ENCODE measurements at regions not wholly inside any gene's neighbourhood (a gene's known extent, or its start where the extent isn't known, plus 50 kb on each side); places are given as distances from the start of the nearest gene placed in this dataset.

GRCh38 chr3:46080969-46081345 is 53.7 kb upstream of the XCR1 start:
- DNase-seq: no peak
- peaks cover 13 to 15% of the 10 kb centered on the region in 2 experiments for H3K9me3 Mint-ChIP-seq
- H2BK15ac ChIP-seq (ENCODE audit: low read depth, low read length): no peak overlapping the region
- H3K27me3 ChIP-seq (ENCODE audit: insufficient read depth, low read length): no peaks in the 10 kb centered on the region
- no peaks in the 10 kb centered on the region for H4K20me1 ChIP-seq (ENCODE audit: control insufficient read depth, insufficient read depth, insufficient read length)
- no peak overlapping the region for H3T11ph ChIP-seq (ENCODE audit: low read length)
- no CpG with 5 or more reads among the region's 2 CpGs for WGBS (ENCODE audit: extremely low coverage, insufficient read length, low lambda C conversion rate)
- H3K4me3 Mint-ChIP-seq: no peak overlapping the region
- no peaks in the 10 kb centered on the region for H3K79me2 ChIP-seq (ENCODE audit: insufficient read depth, low read length)
- H3K23me2 ChIP-seq (ENCODE audit: insufficient read length, low read depth, low read length, poor library complexity, severe bottlenecking): no peaks in the 10 kb centered on the region
- peaks cover 0 to 4% (median 2%) of the 10 kb centered on the region in 3 experiments; a peak in 5 of 7 replicates for H3K36me3 Mint-ChIP-seq (ENCODE audit: insufficient read depth in 1 of 3, low read depth in 3 of 3)
- no peak overlapping the region for H2AFZ ChIP-seq (ENCODE audit: low read length)
- H3K4me1 ChIP-seq (ENCODE audit: insufficient read depth, low read length): no peaks in the 10 kb centered on the region; the same call in 1 of the 2 replicates
- H3K79me1 ChIP-seq (ENCODE audit: insufficient read depth, low read depth, low read length, poor library complexity, severe bottlenecking): no peaks in the 10 kb centered on the region
- no peak overlapping the region for H2BK5ac ChIP-seq (ENCODE audit: insufficient read length, low read length)
- no peak overlapping the region for H2AK5ac ChIP-seq (ENCODE audit: insufficient read length, low read length)
- no peak overlapping the region for H2BK12ac ChIP-seq (ENCODE audit: insufficient read length, low read depth, low read length)
- no peak overlapping the region for H3K14ac ChIP-seq (ENCODE audit: insufficient read depth, low read length)
- H3K4ac ChIP-seq (ENCODE audit: low read depth, low read length): no peak overlapping the region
- H3K23ac ChIP-seq (ENCODE audit: insufficient read length, low read depth, low read length): no peak overlapping the region
- H3K27ac Mint-ChIP-seq: no peak overlapping the region
- no peak for TF ChIP-seq CTCF (conservative IDR thresholded peaks at IDR 0.05)
- no peak overlapping the region for H3K27ac ChIP-seq (ENCODE audit: insufficient read length, low read depth, low read length)
- H2BK120ac ChIP-seq (ENCODE audit: low read depth, low read length, poor library complexity, severe bottlenecking): no peak overlapping the region
- H4K5ac ChIP-seq (ENCODE audit: insufficient read length, low read depth, low read length): no peak overlapping the region
- no peak overlapping the region for H4K91ac ChIP-seq (ENCODE audit: insufficient read length, low read depth, low read length)
- peaks cover 5% of the 10 kb centered on the region for H3K9me3 ChIP-seq (ENCODE audit: control insufficient read depth, low read depth, low read length)
- no peak overlapping the region for H3K56ac ChIP-seq (ENCODE audit: insufficient read length, low read depth, low read length)
- H3K4me1 Mint-ChIP-seq: peaks cover 6% of the 10 kb centered on the region in 2 experiments
- no peak overlapping the region for H4K8ac ChIP-seq (replicated peaks; ENCODE audit: insufficient read length, low read depth, low read length)
- H3K27me3 Mint-ChIP-seq (ENCODE audit: low read depth): peaks cover 5% of the 10 kb centered on the region; the same call in 1 of the 2 replicates
- no peak overlapping the region for H3K4me2 ChIP-seq (ENCODE audit: insufficient read depth, insufficient read length, low read length)
- no peak overlapping the region for H3K18ac ChIP-seq (ENCODE audit: insufficient read length, low read depth, low read length)
- no peak overlapping the region for H3K9ac ChIP-seq (ENCODE audit: extremely low read depth, insufficient read length, low read length)
- no peak overlapping the region for H2BK20ac ChIP-seq (ENCODE audit: low read depth, low read length, poor library complexity, severe bottlenecking)

Measured in H9 (cell line).